ENCODE measurements at regions not wholly inside any gene's neighbourhood (a gene's known extent, or its start where the extent isn't known, plus 50 kb on each side); places are given as distances from the start of the nearest gene placed in this dataset.

GRCh38 chr13:50526661-50527071, 316.8 kb downstream of the DLEU7 start:
- TF ChIP-seq, protein P1, sequence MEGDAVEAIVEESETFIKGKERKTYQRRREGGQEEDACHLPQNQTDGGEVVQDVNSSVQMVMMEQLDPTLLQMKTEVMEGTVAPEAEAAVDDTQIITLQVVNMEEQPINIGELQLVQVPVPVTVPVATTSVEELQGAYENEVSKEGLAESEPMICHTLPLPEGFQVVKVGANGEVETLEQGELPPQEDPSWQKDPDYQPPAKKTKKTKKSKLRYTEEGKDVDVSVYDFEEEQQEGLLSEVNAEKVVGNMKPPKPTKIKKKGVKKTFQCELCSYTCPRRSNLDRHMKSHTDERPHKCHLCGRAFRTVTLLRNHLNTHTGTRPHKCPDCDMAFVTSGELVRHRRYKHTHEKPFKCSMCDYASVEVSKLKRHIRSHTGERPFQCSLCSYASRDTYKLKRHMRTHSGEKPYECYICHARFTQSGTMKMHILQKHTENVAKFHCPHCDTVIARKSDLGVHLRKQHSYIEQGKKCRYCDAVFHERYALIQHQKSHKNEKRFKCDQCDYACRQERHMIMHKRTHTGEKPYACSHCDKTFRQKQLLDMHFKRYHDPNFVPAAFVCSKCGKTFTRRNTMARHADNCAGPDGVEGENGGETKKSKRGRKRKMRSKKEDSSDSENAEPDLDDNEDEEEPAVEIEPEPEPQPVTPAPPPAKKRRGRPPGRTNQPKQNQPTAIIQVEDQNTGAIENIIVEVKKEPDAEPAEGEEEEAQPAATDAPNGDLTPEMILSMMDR (IDR thresholded peaks at IDR 0.05), result no peak
- ATAC-seq (no peak), DNase-seq (peak in 2 of 4 donors; percentile 25 to 43)
- H3K27ac ChIP-seq, result no peak overlapping the region
- H3K36me3 ChIP-seq, result no peaks in the 10 kb centered on the region
- H3K27me3 ChIP-seq, result no peaks in the 10 kb centered on the region
- H3K4me3 ChIP-seq, result no peak overlapping the region
- intact Hi-C loops (cut with DNase I), result loop anchor here in 1 of 2 donors (10.0 kb wide), 1 partner anchor 352 kb away; no protein-coding TSS in a partner anchor
- H3K9me3 ChIP-seq, result no peaks in the 10 kb centered on the region
- H3K4me1 ChIP-seq, result peaks cover 21 to 66% of the 10 kb centered on the region in 2 donors

DNA sequence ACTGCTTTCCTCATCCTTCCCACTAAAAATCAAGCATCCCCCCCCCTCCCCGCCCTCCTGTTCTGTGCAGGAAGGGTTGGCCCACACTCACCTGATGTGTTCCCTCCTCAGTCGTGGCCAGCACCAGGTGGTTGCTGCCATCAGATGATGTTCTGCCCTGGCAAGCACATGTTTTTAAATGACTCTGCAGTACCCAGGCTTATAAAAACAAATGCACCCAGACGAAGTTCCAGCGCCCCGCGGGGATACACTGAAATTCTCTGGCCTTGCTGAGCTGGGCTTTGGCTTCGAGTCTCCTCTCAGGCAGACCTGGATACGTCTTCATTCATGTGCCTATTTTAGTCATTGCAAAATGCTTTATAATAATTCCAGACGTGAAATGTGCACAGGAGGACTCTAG, 316.3 kb downstream of the DLEU7 start:
- intact Hi-C loops (cut with DNase I), result loop anchor here in 1 of 2 donors (10.0 kb wide), 1 partner anchor 352 kb away; no protein-coding TSS in a partner anchor

DNA sequence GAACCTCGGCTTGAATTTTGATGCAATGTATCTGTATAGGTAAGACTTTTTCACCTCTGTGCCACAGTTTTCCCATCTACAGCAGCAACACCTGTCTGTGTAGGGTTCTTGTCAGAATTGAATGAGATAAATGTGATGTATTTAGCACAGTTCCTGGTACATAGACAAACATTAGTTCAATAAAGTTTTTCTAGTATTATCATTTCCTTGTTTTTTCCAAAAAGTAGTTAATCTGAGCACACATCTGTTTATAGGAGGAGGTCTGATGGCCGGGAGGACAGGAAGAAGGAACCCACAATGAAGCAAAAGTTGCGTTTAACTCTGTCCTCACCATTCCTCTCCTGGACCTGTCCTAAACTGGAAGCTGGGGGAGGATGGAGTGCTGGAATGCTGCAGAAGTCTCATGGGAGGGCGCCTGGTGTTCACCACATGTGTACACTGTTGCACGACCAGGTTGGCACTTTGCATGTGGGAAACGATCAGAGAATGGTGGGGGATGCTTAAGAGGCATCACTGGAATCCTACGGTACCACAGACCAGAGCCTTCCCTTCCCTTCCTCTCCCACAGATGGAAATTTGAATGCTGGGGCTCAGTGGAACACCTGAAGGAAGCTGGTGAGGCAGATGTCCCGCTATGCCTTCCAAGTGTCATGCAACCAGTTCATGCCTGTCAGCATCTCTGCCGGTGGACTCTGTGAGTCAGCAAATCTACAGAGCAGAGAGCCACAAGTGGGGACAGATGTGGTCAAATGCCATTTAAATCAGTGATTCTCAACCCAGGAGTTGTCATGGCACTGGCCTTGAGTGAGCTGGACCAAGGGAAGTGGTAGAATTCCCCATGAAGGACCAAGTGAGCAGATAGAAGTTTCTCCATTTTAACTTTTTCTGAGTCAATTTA, 315.6 kb downstream of the DLEU7 start:
- Histone ChIP-seq H3K27me3 (no peaks in the 10 kb centered on the region), H3K9me3 (no peaks in the 10 kb centered on the region), H3K27ac (no peak overlapping the region), H3K4me3 (no peak overlapping the region), H3K36me3 (no peaks in the 10 kb centered on the region), H3K4me1 (peaks cover 12 to 57% of the 10 kb centered on the region in 2 donors)
- TF ChIP-seq, protein P1 (IDR thresholded peaks at IDR 0.05), result no peak
- DNase-seq, result peak in 1 of 4 donors; percentile 35
- intact Hi-C loops (cut with DNase I), result loop anchor here in 1 of 2 donors (10.0 kb wide), 1 partner anchor 353 kb away; no protein-coding TSS in a partner anchor
- ATAC-seq, result no peak

More for the DNA sequence above, 316.3 kb downstream of the DLEU7 start:
- H3K9me3 ChIP-seq, result no peaks in the 10 kb centered on the region
- ATAC-seq (no peak), DNase-seq (no peak)
- H3K4me3 ChIP-seq, result no peak overlapping the region
- H3K4me1 ChIP-seq, result peaks cover 18 to 64% of the 10 kb centered on the region in 2 donors
- H3K27ac ChIP-seq, result no peak overlapping the region
- TF ChIP-seq, protein P1 (IDR thresholded peaks at IDR 0.05), result no peak
- H3K36me3 ChIP-seq, result no peaks in the 10 kb centered on the region
- no peaks in the 10 kb centered on the region for H3K27me3 ChIP-seq

- H3K9me3 ChIP-seq, result peaks cover 0 to 5% of the 10 kb centered on the region in 2 donors
- TF ChIP-seq, protein P1 (IDR thresholded peaks at IDR 0.05), result no peak
- no peaks in the 10 kb centered on the region for H3K36me3 ChIP-seq
- H3K27ac ChIP-seq, result peak overlapping the region; percentile 48 to 62
- no peaks in the 10 kb centered on the region for H3K27me3 ChIP-seq
- peak in 3 of 4 donors; percentile 74 to 90 (median 88) for DNase-seq
- H3K4me1 ChIP-seq, result peaks cover 10 to 45% of the 10 kb centered on the region in 2 donors
- no peak overlapping the region for H3K4me3 ChIP-seq
- intact Hi-C loops (cut with DNase I), result loop anchor here in 1 of 2 donors (10.0 kb wide), 1 partner anchor 355 kb away; no protein-coding TSS in a partner anchor
- peak; percentile 89 for ATAC-seq
Observed at GRCh38 chr13:50529154-50529882, 314.2 kb downstream of the DLEU7 start.

Data from left lung (tissue), 4 donors.